IPS-18a (cell line): ENCODE measurements at regions not wholly inside any gene's neighbourhood (a gene's known extent, or its start where the extent isn't known, plus 50 kb on each side); places are given as distances from the start of the nearest gene placed in this dataset.
"Not testable (repeated sequence)": the region's sequence is repeated elsewhere in the genome, so short reads cannot be mapped to it uniquely, and the experiment has no call there.

Experiments used
- H3K27ac ChIP-seq: one replicate; pipeline ENCODE4 v1.5.1; 2013; ENCODE audit warnings: low read length
- H3K27me3 ChIP-seq: one replicate; pipeline ENCODE4 v1.6.1; 2013; ENCODE audit warnings: mild to moderate bottlenecking, low read length; ENCODE audit not compliant: control insufficient read depth, insufficient read depth
- H3K36me3 ChIP-seq: one replicate; pipeline ENCODE4 v1.6.1; 2013; ENCODE audit warnings: low read depth, low read length; ENCODE audit not compliant: control insufficient read depth
- H3K4me1 ChIP-seq: one replicate; pipeline ENCODE4 v1.6.1; 2013; ENCODE audit warnings: low read depth, low read length; ENCODE audit not compliant: control insufficient read depth
- H3K4me3 ChIP-seq: one replicate; pipeline ENCODE4 v1.5.1; 2013; ENCODE audit warnings: low read length
- H3K9ac ChIP-seq: one replicate; pipeline ENCODE4 v1.6.1; 2013; ENCODE audit warnings: mild to moderate bottlenecking, low read length, moderate library complexity
- H3K9me3 ChIP-seq: one replicate; pipeline ENCODE4 v1.6.1; 2013; ENCODE audit warnings: low read depth, low read length; ENCODE audit not compliant: control insufficient read depth

- no peak overlapping the region for H3K27ac ChIP-seq
- H3K36me3 ChIP-seq, result no peaks in the 10 kb centered on the region
- no peak overlapping the region for H3K4me3 ChIP-seq
- H3K9ac ChIP-seq, result no peak overlapping the region
- H3K9me3 ChIP-seq, result no peaks in the 10 kb centered on the region
- H3K27me3 ChIP-seq, result no peaks in the 10 kb centered on the region
- H3K4me1 ChIP-seq, result peaks cover 5% of the 10 kb centered on the region
Observed at GRCh38 chr11:38791346-38791961, 2193.4 kb upstream of the RAG2 start.

- Histone ChIP-seq H3K9me3 (no peaks in the 10 kb centered on the region), H3K4me1 (no peaks in the 10 kb centered on the region), H3K4me3 (no peak overlapping the region), H3K9ac (no peak overlapping the region), H3K27me3 (no peaks in the 10 kb centered on the region), H3K27ac (no peak overlapping the region), H3K36me3 (no peaks in the 10 kb centered on the region)
Observed at GRCh38 chr11:38788561-38788960, 2190.5 kb upstream of the RAG2 start.

- H3K9ac ChIP-seq, result no peak overlapping the region
- no peaks in the 10 kb centered on the region for H3K4me1 ChIP-seq
- H3K9me3 ChIP-seq, result peaks cover 5% of the 10 kb centered on the region
- no peaks in the 10 kb centered on the region for H3K36me3 ChIP-seq
- no peak overlapping the region for H3K27ac ChIP-seq
- H3K4me3 ChIP-seq, result no peak overlapping the region
- H3K27me3 ChIP-seq, result no peaks in the 10 kb centered on the region
Observed at GRCh38 chr11:38784164-38784563, 2186.1 kb upstream of the RAG2 start.

GRCh38 chr11:38766796-38767195 is 2168.8 kb upstream of the RAG2 start:
- no peaks in the 10 kb centered on the region for H3K4me1 ChIP-seq

GRCh38 chr11:38759394-38759793 is 2161.4 kb upstream of the RAG2 start:
- no peak overlapping the region for H3K27ac ChIP-seq
- H3K27me3 ChIP-seq, result no peaks in the 10 kb centered on the region
- H3K9ac ChIP-seq, result no peak overlapping the region
- H3K4me3 ChIP-seq, result no peak overlapping the region
- no peaks in the 10 kb centered on the region for H3K36me3 ChIP-seq
- H3K4me1 ChIP-seq, result no peaks in the 10 kb centered on the region
- no peaks in the 10 kb centered on the region for H3K9me3 ChIP-seq

More at GRCh38 chr11:38766796-38767195, 2168.8 kb upstream of the RAG2 start:
- H3K4me3 ChIP-seq, result no peak overlapping the region
- H3K27me3 ChIP-seq, result no peaks in the 10 kb centered on the region
- H3K9ac ChIP-seq, result no peak overlapping the region
- H3K27ac ChIP-seq, result no peak overlapping the region
- H3K36me3 ChIP-seq, result no peaks in the 10 kb centered on the region
- no peaks in the 10 kb centered on the region for H3K9me3 ChIP-seq

- H3K9ac ChIP-seq, result no peak overlapping the region
- no peaks in the 10 kb centered on the region for H3K36me3 ChIP-seq
- no peaks in the 10 kb centered on the region for H3K4me1 ChIP-seq
- H3K4me3 ChIP-seq, result no peak overlapping the region
- H3K27ac ChIP-seq, result no peak overlapping the region
- no peaks in the 10 kb centered on the region for H3K27me3 ChIP-seq
- H3K9me3 ChIP-seq, result no peaks in the 10 kb centered on the region
Observed at GRCh38 chr11:38756537-38756936, 2158.5 kb upstream of the RAG2 start.

- H3K27me3 ChIP-seq, result no peaks in the 10 kb centered on the region
- H3K4me3 ChIP-seq, result no peak overlapping the region
- H3K9ac ChIP-seq, result no peak overlapping the region
- H3K9me3 ChIP-seq, result no peaks in the 10 kb centered on the region
- no peaks in the 10 kb centered on the region for H3K36me3 ChIP-seq
- H3K4me1 ChIP-seq, result no peaks in the 10 kb centered on the region
- no peak overlapping the region for H3K27ac ChIP-seq
Observed at GRCh38 chr11:38751421-38751820, 2153.4 kb upstream of the RAG2 start.

GRCh38 chr11:38746516-38746915 is 2148.5 kb upstream of the RAG2 start:
- H3K9me3 ChIP-seq, H3K36me3 ChIP-seq, H3K27ac ChIP-seq, H3K4me1 ChIP-seq, H3K27me3 ChIP-seq, H3K4me3 ChIP-seq, H3K9ac ChIP-seq: not testable (repeated sequence)

- H3K9me3 ChIP-seq, result no peaks in the 10 kb centered on the region
- H3K4me3 ChIP-seq, result no peak overlapping the region
- no peak overlapping the region for H3K9ac ChIP-seq
- H3K27ac ChIP-seq, result no peak overlapping the region
- H3K4me1 ChIP-seq, result no peaks in the 10 kb centered on the region
- no peaks in the 10 kb centered on the region for H3K36me3 ChIP-seq
- no peaks in the 10 kb centered on the region for H3K27me3 ChIP-seq
Observed at GRCh38 chr11:38723361-38723760, 2125.3 kb upstream of the RAG2 start.

GRCh38 chr11:38721586-38722315 is 2123.7 kb upstream of the RAG2 start:
- Histone ChIP-seq H3K4me3 (no peak overlapping the region), H3K27me3 (no peaks in the 10 kb centered on the region), H3K27ac (no peak overlapping the region), H3K4me1 (no peaks in the 10 kb centered on the region), H3K9me3 (no peaks in the 10 kb centered on the region), H3K9ac (no peak overlapping the region), H3K36me3 (no peaks in the 10 kb centered on the region)

GRCh38 chr11:38718659-38719058 is 2120.6 kb upstream of the RAG2 start:
- no peaks in the 10 kb centered on the region for H3K4me1 ChIP-seq
- no peak overlapping the region for H3K9ac ChIP-seq
- H3K9me3 ChIP-seq, result no peaks in the 10 kb centered on the region
- no peaks in the 10 kb centered on the region for H3K27me3 ChIP-seq
- no peak overlapping the region for H3K4me3 ChIP-seq
- no peak overlapping the region for H3K27ac ChIP-seq
- H3K36me3 ChIP-seq, result no peaks in the 10 kb centered on the region

- H3K9ac ChIP-seq, result no peak overlapping the region
- no peak overlapping the region for H3K4me3 ChIP-seq
- no peaks in the 10 kb centered on the region for H3K27me3 ChIP-seq
- no peak overlapping the region for H3K27ac ChIP-seq
- no peaks in the 10 kb centered on the region for H3K9me3 ChIP-seq
- no peaks in the 10 kb centered on the region for H3K36me3 ChIP-seq
- no peaks in the 10 kb centered on the region for H3K4me1 ChIP-seq
Observed at GRCh38 chr11:38718049-38718448, 2120.0 kb upstream of the RAG2 start.
